Jurkat, Clone E6-1 (cell line): ENCODE measurements at regions not wholly inside any gene's neighbourhood (a gene's known extent, or its start where the extent isn't known, plus 50 kb on each side); places are given as distances from the start of the nearest gene placed in this dataset.

Experiments
- DNase-seq: peaks from one replicate; pipeline ENCODE4 v3.0.0-alpha.2; 2011; ENCODE audit warnings: low read depth, low spot score
- H3K4me3 ChIP-seq: 2 replicates; pipeline ENCODE4 v1.5.1; 2011; ENCODE audit warnings: mild to moderate bottlenecking, low read length, control low read depth, moderate library complexity

- no peak overlapping the region for H3K4me3 ChIP-seq
- no peak for DNase-seq
These were observed 73.6 kb upstream of the ADAMTS16 start for GRCh38 chr5:5066276-5067186.

- no peak for DNase-seq
- no peak overlapping the region for H3K4me3 ChIP-seq
These were observed 70.3 kb upstream of the ADAMTS16 start for GRCh38 chr5:5069851-5070250.

GRCh38 chr5:5071554-5071953, 68.6 kb upstream of the ADAMTS16 start:
- no peak for DNase-seq

GRCh38 chr5:5077236-5077635, 62.9 kb upstream of the ADAMTS16 start:
- no peak overlapping the region for H3K4me3 ChIP-seq
- DNase-seq: no peak

More at GRCh38 chr5:5071554-5071953, 68.6 kb upstream of the ADAMTS16 start:
- H3K4me3 ChIP-seq: no peak overlapping the region

- DNase-seq: peak; percentile 9
- no peak overlapping the region for H3K4me3 ChIP-seq
These were observed 61.9 kb upstream of the ADAMTS16 start for GRCh38 chr5:5078009-5078897.

GRCh38 chr5:5079876-5080275, 60.3 kb upstream of the ADAMTS16 start:
- H3K4me3 ChIP-seq: no peak overlapping the region
- DNase-seq: no peak

GRCh38 chr5:5080790-5081189, 59.3 kb upstream of the ADAMTS16 start:
- no peak for DNase-seq
- no peak overlapping the region for H3K4me3 ChIP-seq

- H3K4me3 ChIP-seq: no peak overlapping the region
- DNase-seq: no peak
These were observed 54.7 kb upstream of the ADAMTS16 start for GRCh38 chr5:5085381-5085780.

GRCh38 chr5:5089895-5090649, 50.1 kb upstream of the ADAMTS16 start:
- no peak overlapping the region for H3K4me3 ChIP-seq
- DNase-seq: no peak
